Liver (tissue), 3 donors: ENCODE measurements at regions not wholly inside any gene's neighbourhood (a gene's known extent, or its start where the extent isn't known, plus 50 kb on each side); places are given as distances from the start of the nearest gene placed in this dataset.

Experiments
- CTCF ChIP-seq: fragments of 150-350 bp; IDR thresholded peaks from 2 replicates; pipeline ENCODE4 v1.5.1; 2017; ENCODE audit warnings: improper control_type of control experiment, low read depth, low read length; ENCODE audit not compliant: missing input control
- SP1 ChIP-seq: IDR thresholded peaks from 2 replicates; pipeline ENCODE4 v1.6.1; 2018; ENCODE audit warnings: antibody characterized with exemption, mild to moderate bottlenecking
- donor health status: healthy.
- donor health status: healthy.

GRCh38 chr2:88959480-88960204, 268.2 kb downstream of the RPIA start:
- TF ChIP-seq CTCF (no peak), SP1 (no peak)
